HG03025 (cell line): ENCODE measurements at regions not wholly inside any gene's neighbourhood (a gene's known extent, or its start where the extent isn't known, plus 50 kb on each side); places are given as distances from the start of the nearest gene placed in this dataset.
"Not testable (repeated sequence)": the region's sequence is repeated elsewhere in the genome, so short reads cannot be mapped to it uniquely, and the experiment has no call there.

ENCODE experiments used
- ATAC-seq: cut with Tn5 transposase; IDR thresholded peaks from one replicate; pipeline ENCODE4 v1.9.1; 2021; ENCODE audit warnings: mild to moderate bottlenecking, moderate library complexity; ENCODE audit not compliant: unreplicated experiment, low FRiP score

- no peak for ATAC-seq
Observed at GRCh38 chr2:37566517-37566981, 104.9 kb downstream of the CDC42EP3 start.

GRCh38 chr2:37568565-37568964 is 102.9 kb downstream of the CDC42EP3 start:
- ATAC-seq, result no peak

GRCh38 chr2:37569131-37569823 is 102.2 kb downstream of the CDC42EP3 start:
- ATAC-seq, result no peak

- no peak for ATAC-seq
Observed at GRCh38 chr2:37569986-37570679, 101.3 kb downstream of the CDC42EP3 start.

GRCh38 chr2:37570773-37571586 is 100.5 kb downstream of the CDC42EP3 start:
- ATAC-seq, result peak; percentile 78

GRCh38 chr2:37571587-37572136 is 99.8 kb downstream of the CDC42EP3 start:
- ATAC-seq, result no peak

- ATAC-seq, result peak; percentile 46
Observed at GRCh38 chr2:37573451-37574388, 97.7 kb downstream of the CDC42EP3 start.

- ATAC-seq, result no peak
Observed at GRCh38 chr2:37575780-37576179, 95.7 kb downstream of the CDC42EP3 start.

GRCh38 chr2:37576194-37576593 is 95.2 kb downstream of the CDC42EP3 start:
- not testable (repeated sequence) for ATAC-seq

- no peak for ATAC-seq
Observed at GRCh38 chr2:37576831-37577230, 94.6 kb downstream of the CDC42EP3 start.

- no peak for ATAC-seq
Observed at GRCh38 chr2:37579192-37579713, 92.2 kb downstream of the CDC42EP3 start.

GRCh38 chr2:37579949-37580348 is 91.5 kb downstream of the CDC42EP3 start:
- not testable (repeated sequence) for ATAC-seq

- no peak for ATAC-seq
Observed at GRCh38 chr2:37581433-37581832, 90.0 kb downstream of the CDC42EP3 start.

- no peak for ATAC-seq
Observed at GRCh38 chr2:37582481-37583220, 88.8 kb downstream of the CDC42EP3 start.

GRCh38 chr2:37583402-37583801 is 88.0 kb downstream of the CDC42EP3 start:
- no peak for ATAC-seq

- no peak for ATAC-seq
Observed at GRCh38 chr2:37583867-37584266, 87.6 kb downstream of the CDC42EP3 start.

GRCh38 chr2:37585295-37585908 is 86.0 kb downstream of the CDC42EP3 start:
- ATAC-seq, result no peak

GRCh38 chr2:37585982-37586621 is 85.3 kb downstream of the CDC42EP3 start:
- no peak for ATAC-seq
